ENCODE measurements at regions not wholly inside any gene's neighbourhood (a gene's known extent, or its start where the extent isn't known, plus 50 kb on each side); places are given as distances from the start of the nearest gene placed in this dataset.

GRCh38 chr6:170026751-170027646 lies 263.9 kb downstream of the DLL1 start:
- no peak for TF ChIP-seq CTCF (conservative IDR thresholded peaks at IDR 0.05)
- no peak for TF ChIP-seq ZFX (IDR thresholded peaks at IDR 0.05)

Data from C4-2B (cell line).